ENCODE measurements at regions not wholly inside any gene's neighbourhood (a gene's known extent, or its start where the extent isn't known, plus 50 kb on each side); places are given as distances from the start of the nearest gene placed in this dataset.

- TF ChIP-seq TMF1 (CRISPR knock-in tag; IDR thresholded peaks at IDR 0.05; ENCODE audit: low read depth) (no peak), CCAR2 (optimal IDR thresholded peaks at IDR 0.05; ENCODE audit: low read depth, low read length) (no peak), FUBP1 (CRISPR knock-in tag; IDR thresholded peaks at IDR 0.05; ENCODE audit: borderline replicate concordance) (no peak), CTCF (CRISPR knock-in tag; IDR thresholded peaks at IDR 0.05) (no peak), SMAD3 (CRISPR knock-in tag; IDR thresholded peaks at IDR 0.05) (no peak), MAZ (IDR thresholded peaks at IDR 0.05; ENCODE audit: borderline replicate concordance, low read depth, low read length) (no peak), MAZ (CRISPR knock-in tag; IDR thresholded peaks at IDR 0.05; ENCODE audit: low read depth) (no peak), KDM5A (IDR thresholded peaks at IDR 0.05; ENCODE audit: borderline replicate concordance, low read length) (no peak), AHDC1 (CRISPR knock-in tag; IDR thresholded peaks at IDR 0.05; ENCODE audit: borderline replicate concordance) (no peak), ZBTB44 (CRISPR knock-in tag; IDR thresholded peaks at IDR 0.05) (no peak), KAT2B (IDR thresholded peaks at IDR 0.05; ENCODE audit: borderline replicate concordance, low read depth, low read length) (no peak), NCOA1 (CRISPR knock-in tag; IDR thresholded peaks at IDR 0.05) (no peak), MTA3 (CRISPR knock-in tag; IDR thresholded peaks at IDR 0.05) (no peak), ZNF253 (CRISPR knock-in tag; IDR thresholded peaks at IDR 0.05; ENCODE audit: borderline replicate concordance) (no peak), HBP1 (CRISPR knock-in tag; IDR thresholded peaks at IDR 0.05; ENCODE audit: low read depth) (no peak)
Observed at GRCh38 chr6:117137711-117138110, 127.6 kb upstream of the VGLL2 start.

All from HepG2 (cell line).